Stimulated activated CD4-positive, alpha-beta T cell treated with anti-CD3 and anti-CD28 coated beads, Interleukin-4, amount 100 ng/mL, for 1 hour (primary cell): ENCODE measurements at regions not wholly inside any gene's neighbourhood (a gene's known extent, or its start where the extent isn't known, plus 50 kb on each side); places are given as distances from the start of the nearest gene placed in this dataset.

Source experiments
- DNase-seq: peaks from one replicate; pipeline ENCODE4 v3.0.0-alpha.2; 2020

- DNase-seq: no peak
These were observed 118.5 kb upstream of the NWD2 start for GRCh38 chr4:37126051-37126450.

DNA sequence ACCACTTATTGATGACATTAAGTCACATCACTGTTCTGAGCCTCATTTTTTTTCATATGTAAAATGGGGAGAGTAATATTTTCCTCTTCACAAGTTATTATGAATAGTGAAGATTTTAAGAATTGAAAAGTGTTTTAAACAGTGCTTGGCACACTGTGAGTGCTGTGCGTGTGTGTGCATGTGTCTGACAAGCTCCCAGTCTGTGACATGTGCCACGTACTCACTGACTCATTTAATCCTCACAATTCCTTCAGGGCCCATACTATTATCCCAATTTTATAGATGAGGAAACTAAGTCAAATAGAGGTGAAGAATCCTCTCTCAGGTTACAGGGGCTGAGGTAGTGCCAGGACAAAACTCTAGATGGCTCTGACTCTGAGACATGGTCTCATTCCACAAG, 114.1 kb upstream of the NWD2 start:
- DNase-seq: no peak

DNA sequence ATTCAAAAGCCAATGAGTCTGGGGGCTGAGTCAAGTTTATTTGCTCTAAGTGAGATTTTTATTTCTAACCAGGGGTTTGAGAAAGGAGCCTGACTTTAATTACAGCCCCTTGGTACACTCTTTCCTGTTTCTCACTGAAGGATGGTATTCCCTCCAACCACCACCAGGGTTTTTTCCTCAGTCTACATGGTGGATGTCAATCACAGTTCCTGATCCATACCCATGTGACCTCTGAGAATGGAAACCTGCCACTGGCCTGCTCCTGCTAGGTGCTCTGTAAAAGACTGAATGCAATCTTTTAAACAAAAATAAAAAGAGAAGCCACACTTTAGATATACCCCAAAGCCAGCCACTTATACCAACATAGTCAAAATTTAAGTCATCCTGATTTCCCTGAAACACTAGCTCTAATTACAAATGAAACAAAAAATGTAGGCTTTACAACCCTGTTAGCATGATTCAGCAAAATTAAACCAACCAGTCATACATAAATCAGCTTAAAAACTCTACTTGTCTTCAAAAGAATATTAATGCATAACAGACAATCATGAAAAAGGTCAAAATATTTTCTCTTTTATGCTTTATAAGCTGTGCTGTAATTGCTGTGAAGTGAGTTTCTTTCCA, 112.1 kb upstream of the NWD2 start:
- DNase-seq: no peak

- DNase-seq: no peak
These were observed 111.6 kb upstream of the NWD2 start for GRCh38 chr4:37132975-37133360.

DNA sequence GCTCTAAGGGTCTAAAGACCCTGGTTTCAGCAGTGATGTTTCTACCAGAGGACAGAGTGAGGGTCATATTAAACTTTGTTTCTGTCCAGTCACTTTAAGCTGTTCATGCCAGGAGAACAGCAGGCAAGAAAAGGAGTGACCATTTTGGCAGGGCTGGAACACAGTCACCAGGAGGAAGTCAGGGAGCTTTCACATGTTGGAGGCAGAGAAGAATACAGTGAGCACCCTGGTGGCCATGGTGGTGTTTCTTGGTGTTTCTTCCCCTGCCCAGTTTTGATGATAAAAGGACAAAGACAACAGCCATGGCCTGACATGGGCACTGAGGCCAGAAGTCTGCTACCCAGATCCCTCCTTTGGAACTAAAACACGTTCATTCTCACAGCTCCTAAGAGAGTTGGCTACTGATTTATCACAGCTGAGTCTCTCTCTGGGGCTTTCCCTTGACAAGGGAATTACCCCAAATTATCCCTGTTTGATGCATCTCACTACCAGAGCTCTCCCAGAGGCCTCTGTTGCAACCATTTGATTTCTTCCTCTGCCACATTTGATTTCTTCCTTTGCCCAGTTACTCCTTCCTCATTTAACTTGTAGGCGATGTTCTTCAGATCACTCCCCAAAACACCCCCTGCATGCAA, 106.4 kb upstream of the NWD2 start:
- DNase-seq: no peak

DNA sequence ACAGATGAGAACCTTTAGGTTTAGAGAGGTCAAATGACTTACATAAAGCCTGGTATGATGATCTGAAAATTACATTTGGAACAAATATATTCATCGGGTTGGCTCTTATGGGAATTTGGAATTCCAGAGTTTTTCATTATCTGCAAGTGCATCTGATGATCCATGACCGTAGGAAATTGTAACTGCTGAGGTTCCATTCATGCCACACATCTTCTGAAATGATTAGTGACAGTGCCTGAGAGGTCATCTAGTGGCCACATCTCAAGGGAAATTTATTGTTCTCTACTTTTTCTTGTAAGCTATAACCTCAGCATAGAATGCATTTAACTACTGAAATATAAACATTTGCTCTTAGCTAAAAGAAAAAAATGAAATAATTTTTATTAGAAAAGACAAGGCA, 105.8 kb upstream of the NWD2 start:
- no peak for DNase-seq

GRCh38 chr4:37139987-37140386, 104.6 kb upstream of the NWD2 start:
- DNase-seq: no peak

DNA sequence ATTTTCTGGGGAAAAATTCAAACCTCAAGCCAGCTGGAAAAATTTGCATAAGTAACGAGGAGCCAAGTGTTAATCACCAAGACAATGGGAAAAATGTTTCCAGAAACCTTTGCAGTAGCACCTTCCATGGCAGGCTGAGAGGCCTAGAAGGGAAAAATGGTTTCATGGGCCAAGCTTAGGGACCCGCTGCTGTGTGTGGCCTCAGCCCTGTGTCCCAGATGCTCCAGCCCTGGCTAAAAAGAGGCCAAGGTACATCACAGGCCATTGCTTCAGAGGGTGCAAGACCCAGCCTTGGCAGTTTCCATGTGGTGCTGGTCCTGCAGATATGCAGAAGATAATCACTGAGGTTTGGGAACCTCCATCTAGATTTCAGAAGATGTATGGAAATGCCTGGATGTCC, 98.3 kb upstream of the NWD2 start:
- DNase-seq: no peak

- DNase-seq: no peak
These were observed 86.9 kb upstream of the NWD2 start for GRCh38 chr4:37157476-37158167.

- no peak for DNase-seq
These were observed 83.9 kb upstream of the NWD2 start for GRCh38 chr4:37160653-37161052.

DNA sequence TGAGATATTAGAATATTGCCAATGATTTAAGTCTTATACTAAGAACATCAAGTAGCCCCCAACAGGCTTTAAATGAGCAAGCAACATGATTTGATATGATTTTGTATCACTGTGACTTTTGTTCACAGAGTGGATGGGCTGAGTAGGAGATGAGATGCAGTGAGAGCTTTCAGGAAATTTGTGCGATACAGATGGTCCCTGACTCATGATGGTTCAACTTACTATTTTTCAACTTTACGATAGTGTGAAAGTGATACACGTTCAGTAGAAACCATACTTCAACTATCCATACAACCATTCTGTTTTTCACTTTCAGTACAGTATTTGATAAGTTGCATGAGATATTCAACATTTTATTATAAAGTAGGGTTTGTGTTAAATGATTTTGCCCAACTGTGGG, 78.7 kb upstream of the NWD2 start:
- DNase-seq: no peak

GRCh38 chr4:37169956-37170355, 74.6 kb upstream of the NWD2 start:
- DNase-seq: no peak

GRCh38 chr4:37188100-37188499, 56.4 kb upstream of the NWD2 start:
- no peak for DNase-seq
